HG02970 (cell line): ENCODE measurements at regions not wholly inside any gene's neighbourhood (a gene's known extent, or its start where the extent isn't known, plus 50 kb on each side); places are given as distances from the start of the nearest gene placed in this dataset.

Experiments used
- ATAC-seq: cut with Tn5 transposase; IDR thresholded peaks from one replicate; pipeline ENCODE4 v1.9.1; 2021; ENCODE audit warnings: mild to moderate bottlenecking, moderate library complexity, moderate number of reproducible peaks; ENCODE audit not compliant: unreplicated experiment, low FRiP score

DNA sequence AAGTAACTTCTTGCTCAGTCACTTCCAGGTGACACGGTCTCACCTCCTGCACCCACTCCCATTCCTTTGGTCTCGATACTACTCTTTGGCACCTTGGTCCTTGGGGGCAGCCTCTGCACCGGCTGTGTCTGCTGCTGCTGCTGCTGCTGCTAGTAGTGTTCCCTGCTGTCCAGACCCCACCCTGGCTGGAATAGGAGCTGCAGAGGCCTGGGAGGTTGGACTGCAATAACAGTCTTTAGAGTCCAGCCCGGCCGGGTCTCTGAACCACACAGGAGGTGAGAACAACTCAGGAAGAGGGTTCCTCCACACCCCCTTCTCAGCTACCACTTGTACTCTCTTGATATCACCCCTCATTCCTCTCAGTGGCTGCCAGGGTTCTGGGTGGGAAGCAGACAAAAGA lies 231.1 kb upstream of the NLRP1 start:
- no peak for ATAC-seq

DNA sequence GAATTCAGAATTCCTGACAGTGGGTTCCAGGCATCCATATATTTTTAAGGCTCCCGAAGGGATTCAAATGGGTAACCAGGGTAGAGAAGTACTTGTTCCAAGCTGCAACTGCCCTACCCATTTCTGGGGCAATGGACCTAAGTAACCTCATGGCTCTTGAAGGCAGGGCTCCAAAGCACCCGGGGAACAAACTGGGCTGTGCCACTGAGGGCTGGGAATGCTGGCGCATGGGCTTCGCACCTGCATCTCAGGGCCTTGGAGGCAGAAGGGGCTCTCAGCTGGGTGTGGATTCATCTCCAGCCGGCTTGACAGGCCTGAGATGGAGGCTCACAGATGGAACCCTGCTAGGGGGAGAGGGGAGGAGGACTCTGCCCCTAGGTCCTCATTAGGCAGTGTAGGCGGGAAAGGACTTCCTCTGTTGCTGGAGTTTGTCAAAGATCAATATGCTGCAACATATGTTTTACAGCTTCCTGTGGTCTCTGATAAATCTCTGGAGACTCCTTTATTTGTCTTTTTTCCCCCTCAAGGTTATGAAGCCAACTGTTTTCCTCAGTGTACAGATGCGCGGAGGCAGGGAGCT lies 232.3 kb upstream of the NLRP1 start:
- no peak for ATAC-seq

DNA sequence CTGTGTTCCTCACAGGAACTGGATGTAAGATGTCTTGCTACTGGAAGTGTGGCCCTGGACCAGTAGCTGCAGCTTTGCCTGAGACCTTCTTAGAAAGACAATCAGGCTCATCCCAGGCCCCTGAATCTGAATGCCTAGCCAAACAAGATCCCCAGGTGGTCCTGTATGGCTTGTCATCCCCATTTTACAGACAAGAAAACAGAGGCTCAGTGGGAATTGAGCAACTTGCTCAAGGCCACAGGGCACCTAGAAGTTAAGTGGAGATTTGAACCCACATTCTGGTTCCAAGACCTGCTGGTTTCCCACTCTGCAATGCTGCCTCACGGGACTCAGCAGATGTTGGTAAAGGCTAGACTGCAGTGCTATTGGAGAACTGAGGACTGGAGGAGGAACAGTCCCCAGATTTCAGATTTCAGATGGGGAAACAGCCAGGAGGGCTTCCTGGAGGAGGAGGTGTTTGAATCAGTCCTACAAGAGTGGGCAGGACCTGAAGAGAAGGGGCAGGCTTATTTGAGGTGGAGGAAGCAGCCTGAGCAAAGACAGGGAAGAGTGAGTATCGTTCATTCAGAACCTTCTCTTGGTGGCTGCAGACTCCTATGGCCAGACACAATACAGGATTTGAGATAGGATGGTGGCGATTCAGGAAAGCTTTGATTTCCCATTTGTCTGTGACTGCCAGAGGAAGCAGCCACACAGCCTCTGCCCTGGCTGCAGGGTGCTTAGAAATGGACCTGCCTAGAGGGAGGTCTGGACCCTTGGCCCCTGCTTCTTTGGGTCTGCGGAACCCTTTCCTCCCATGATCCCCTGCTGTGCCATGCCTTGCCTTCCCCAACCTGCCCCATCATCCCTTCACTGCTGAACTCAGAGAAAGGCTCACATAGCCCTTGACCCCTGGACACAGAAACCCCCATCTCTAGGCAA lies 233.4 kb upstream of the NLRP1 start:
- no peak for ATAC-seq

DNA sequence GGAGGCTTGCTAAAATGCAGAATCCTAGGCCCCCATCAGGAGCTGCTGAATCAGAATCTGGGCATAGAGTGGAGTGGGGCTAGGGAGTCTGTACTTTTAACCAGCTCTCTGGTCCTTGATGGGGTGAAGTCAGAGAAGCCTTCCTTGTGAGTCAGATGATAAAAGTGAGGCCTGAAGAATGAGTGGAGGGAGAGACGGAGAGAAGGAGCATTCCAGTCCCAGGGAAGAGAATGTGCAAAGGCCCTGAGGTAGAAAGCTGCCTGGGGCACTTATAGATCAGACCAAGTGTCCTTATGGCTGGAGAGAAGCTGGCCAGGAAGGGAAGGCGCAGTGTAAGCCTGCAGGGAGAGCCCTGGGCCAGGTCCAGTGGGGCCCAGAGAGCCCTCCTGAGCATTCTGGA lies 235.1 kb upstream of the NLRP1 start:
- no peak for ATAC-seq

- ATAC-seq, result no peak
These were observed 235.8 kb upstream of the NLRP1 start for GRCh38 chr17:5819921-5820685.

GRCh38 chr17:5820721-5821456 lies 236.6 kb upstream of the NLRP1 start:
- ATAC-seq, result no peak

- ATAC-seq, result no peak
These were observed 237.5 kb upstream of the NLRP1 start for GRCh38 chr17:5821803-5822202.

GRCh38 chr17:5822281-5823060 lies 238.2 kb upstream of the NLRP1 start:
- no peak for ATAC-seq

GRCh38 chr17:5823219-5823618 lies 238.9 kb upstream of the NLRP1 start:
- ATAC-seq, result no peak

DNA sequence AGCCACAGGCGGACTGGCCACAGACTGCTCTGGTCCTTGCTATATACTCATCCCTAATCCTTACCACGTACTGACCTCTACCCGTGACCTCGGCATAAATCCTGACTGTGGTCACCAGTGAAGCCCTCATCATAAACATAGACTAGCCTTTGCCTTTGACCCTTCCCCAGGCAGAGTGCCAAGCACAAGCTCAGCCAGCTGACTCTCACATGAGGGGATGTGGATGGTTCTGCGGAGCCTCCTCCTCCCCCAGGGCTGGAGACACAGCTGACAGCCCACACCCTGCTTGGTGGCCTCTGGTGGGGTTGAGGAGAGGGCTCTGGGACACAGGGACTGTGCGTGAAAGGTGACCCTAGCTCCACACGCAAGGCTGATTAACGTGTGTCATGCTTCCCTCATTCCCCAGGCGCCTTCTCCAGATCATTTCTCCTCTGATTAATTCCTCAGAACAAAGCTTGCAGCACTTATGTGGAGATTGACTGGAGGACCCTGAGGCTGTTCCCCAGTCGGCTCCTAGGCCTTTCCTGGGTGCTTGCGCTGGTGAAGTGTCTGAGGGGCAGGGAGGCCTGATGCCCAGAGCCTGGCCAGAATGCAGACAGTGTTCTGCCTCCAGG lies 241.5 kb upstream of the NLRP1 start:
- ATAC-seq, result no peak

GRCh38 chr17:5826384-5826783 lies 242.1 kb upstream of the NLRP1 start:
- ATAC-seq, result no peak

- no peak for ATAC-seq
These were observed 239.3 kb upstream of the WSCD1 start for GRCh38 chr17:5830921-5831320.

DNA sequence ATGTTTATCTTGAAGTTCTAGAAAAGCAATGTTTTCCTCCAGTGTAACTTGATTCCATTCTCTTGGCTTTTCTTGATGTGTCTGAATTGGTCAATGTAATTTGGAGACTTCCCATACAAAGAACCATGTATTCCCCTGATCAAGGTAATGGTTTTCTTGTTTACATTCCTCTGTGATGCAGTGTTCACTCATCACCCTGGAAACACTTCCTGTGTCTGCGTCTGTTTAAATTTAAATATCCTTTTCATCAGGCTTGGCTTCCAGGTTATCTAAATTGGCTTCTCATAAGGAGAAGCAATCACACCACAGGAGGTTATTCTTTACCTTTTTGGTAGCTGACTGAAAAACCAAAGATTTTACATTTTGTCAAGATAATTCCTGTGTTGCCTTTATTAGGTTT lies 237.3 kb upstream of the WSCD1 start:
- ATAC-seq, result no peak

GRCh38 chr17:5837055-5837491 lies 233.1 kb upstream of the WSCD1 start:
- ATAC-seq, result no peak

GRCh38 chr17:5838661-5839300 lies 231.4 kb upstream of the WSCD1 start:
- no peak for ATAC-seq

DNA sequence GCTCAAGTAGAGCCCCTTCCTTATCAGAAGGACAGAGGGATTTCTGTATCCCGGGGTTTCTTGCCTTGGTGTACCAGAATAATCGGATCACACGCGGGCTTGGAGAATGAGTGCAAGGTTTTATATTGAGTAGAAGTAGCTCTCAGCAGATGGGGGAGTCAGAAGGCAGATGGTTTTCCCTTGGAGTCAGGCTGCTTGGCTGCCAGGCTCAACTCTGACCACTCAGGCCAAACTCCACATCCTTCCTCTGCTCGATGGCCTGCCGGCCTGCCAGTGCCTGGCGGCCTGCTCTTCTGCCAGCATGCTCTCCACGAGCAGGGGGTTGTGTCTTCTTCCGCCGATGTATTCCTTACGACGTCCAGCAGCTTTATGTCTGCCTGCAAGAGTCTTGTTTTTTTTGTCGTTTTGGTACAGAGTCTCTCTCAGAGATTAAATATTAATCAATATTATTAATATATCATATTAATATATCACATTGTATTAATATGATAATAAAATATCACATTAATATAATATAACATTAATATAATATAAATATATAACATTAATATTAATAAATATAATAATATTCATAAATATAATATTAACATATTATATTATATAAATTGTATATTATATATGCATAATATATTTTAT lies 229.2 kb upstream of the WSCD1 start:
- ATAC-seq, result no peak

GRCh38 chr17:5841862-5842261 lies 228.3 kb upstream of the WSCD1 start:
- ATAC-seq, result no peak

DNA sequence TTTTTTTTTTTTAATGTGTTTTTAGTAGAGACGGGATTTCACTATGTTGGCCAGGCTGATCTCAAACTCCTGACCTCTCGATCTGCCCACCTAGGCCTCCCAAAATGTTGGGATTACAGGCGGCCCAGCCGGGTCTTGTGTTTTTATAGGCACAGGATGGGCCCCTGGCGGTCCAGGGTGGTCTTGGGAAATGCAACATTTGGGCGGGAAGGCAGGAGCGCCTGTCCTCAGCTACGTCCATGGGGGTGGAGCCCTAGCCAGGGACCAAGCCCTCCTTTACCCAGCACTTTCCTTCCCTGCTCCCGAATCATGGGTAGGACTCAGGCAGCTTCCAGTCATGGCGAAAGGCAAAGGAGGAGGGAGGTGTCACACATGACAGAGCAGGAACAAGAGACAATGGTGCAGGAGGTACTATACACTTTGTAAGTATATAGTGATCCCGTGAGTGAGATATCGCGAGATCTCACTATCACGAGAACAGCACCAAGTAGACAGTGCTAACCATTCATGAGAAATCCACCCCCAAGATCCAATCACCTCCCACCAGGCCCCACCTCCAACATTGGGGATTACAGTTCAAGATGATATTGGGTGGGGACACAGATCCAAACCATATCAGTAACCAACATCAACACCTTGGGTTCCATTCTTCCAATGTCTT lies 226.7 kb upstream of the WSCD1 start:
- no peak for ATAC-seq
